C4-2B (cell line): ENCODE measurements at regions not wholly inside any gene's neighbourhood (a gene's known extent, or its start where the extent isn't known, plus 50 kb on each side); places are given as distances from the start of the nearest gene placed in this dataset.

Experiments
- H3K27ac ChIP-seq: fragments of 450-650 bp; 2 replicates; pipeline ENCODE4 v1.5.1; 2017
- CTCF ChIP-seq: fragments of 450-650 bp; conservative IDR thresholded peaks from 2 replicates; pipeline ENCODE4 v1.5.1; 2017; ENCODE audit warnings: mild to moderate bottlenecking
- ZFX ChIP-seq: fragments of 450-650 bp; IDR thresholded peaks from 2 replicates; pipeline ENCODE4 v1.6.1; 2017

- TF ChIP-seq ZFX: no peak
- TF ChIP-seq CTCF: no peak
- no peak overlapping the region for H3K27ac ChIP-seq
Observed at GRCh38 chr5:74030371-74030770, 404.4 kb downstream of the ARHGEF28 start.

GRCh38 chr5:74028976-74029375 is 403.0 kb downstream of the ARHGEF28 start:
- TF ChIP-seq ZFX (no peak), CTCF (no peak)
- H3K27ac ChIP-seq: no peak overlapping the region

- TF ChIP-seq ZFX (no peak), CTCF (no peak)
- no peak overlapping the region for H3K27ac ChIP-seq
Observed at GRCh38 chr5:74028406-74028805, 402.4 kb downstream of the ARHGEF28 start.

GRCh38 chr5:74027732-74028338 is 401.8 kb downstream of the ARHGEF28 start:
- TF ChIP-seq CTCF (no peak), ZFX (no peak)
- H3K27ac ChIP-seq: no peak overlapping the region

- TF ChIP-seq ZFX (no peak), CTCF (no peak)
- H3K27ac ChIP-seq: no peak overlapping the region
Observed at GRCh38 chr5:74026310-74026709, 400.3 kb downstream of the ARHGEF28 start.

GRCh38 chr5:74021126-74021525 is 395.1 kb downstream of the ARHGEF28 start:
- no peak overlapping the region for H3K27ac ChIP-seq
- TF ChIP-seq ZFX (no peak), CTCF (no peak)

GRCh38 chr5:74020503-74020902 is 394.5 kb downstream of the ARHGEF28 start:
- no peak overlapping the region for H3K27ac ChIP-seq
- no peak for TF ChIP-seq ZFX
- TF ChIP-seq CTCF: no peak
